Non-pigmented ciliary epithelial cell (primary cell): ENCODE measurements at regions not wholly inside any gene's neighbourhood (a gene's known extent, or its start where the extent isn't known, plus 50 kb on each side); places are given as distances from the start of the nearest gene placed in this dataset.

ENCODE experiments used
- DNase-seq: peaks from one replicate; pipeline ENCODE4 v3.0.0-alpha.2; 2010; ENCODE audit warnings: low read depth

DNA sequence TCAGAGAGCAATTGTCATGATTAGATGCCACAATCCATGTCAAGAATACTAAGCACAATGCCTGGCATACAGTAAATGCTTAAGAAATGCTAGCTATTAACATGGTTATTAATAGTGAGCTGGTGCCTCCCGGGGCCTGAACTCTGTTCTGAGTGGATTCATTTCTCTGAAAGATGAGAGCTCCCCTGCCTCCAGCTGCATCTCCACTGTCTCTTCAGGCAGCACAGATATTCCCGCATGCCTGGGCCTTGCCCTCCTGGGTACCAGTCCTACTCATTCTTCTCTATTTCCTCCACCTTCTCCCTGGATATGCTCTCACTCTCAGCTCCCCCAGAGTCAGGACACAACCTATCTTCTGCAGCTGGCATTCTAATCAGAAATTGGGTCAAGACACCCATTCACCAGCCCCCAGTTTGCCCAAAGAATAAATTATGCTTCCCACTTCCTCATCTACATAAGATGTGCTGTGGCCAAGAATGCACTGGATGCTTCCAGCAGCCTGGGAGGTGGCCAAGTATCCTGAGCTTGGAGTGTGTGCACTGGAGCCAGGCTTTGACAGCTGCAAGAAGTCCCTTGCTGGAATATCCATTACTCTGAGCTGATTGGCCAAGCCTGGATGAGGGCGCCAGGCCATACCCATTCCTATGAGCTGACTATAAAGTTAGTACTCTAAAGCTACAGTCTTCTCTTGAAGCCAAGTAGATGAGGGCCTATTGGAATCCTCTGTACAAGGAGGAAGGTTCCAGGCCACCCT is 669.0 kb downstream of the ACTL7B start:
- no peak for DNase-seq

DNA sequence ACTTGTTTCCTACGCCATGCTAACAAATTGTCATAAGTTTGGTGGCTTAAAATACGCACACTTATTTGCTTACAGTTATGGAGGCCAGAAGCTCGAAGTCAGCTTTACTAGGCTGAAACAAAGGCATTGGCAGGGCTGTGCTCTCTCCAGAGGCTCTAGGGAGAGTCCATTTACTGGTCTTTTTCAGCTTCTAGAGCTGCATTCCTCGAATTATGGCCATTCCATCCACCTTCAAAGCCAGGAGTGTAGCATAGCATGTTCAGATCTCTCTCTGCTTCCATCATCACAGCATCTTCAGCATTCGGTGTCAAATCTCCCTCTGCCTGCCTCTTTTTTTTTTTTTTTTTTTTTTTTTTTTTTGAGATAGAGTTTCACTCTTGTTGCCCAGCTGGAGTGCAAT is 670.2 kb downstream of the ACTL7B start:
- DNase-seq = no peak

DNA sequence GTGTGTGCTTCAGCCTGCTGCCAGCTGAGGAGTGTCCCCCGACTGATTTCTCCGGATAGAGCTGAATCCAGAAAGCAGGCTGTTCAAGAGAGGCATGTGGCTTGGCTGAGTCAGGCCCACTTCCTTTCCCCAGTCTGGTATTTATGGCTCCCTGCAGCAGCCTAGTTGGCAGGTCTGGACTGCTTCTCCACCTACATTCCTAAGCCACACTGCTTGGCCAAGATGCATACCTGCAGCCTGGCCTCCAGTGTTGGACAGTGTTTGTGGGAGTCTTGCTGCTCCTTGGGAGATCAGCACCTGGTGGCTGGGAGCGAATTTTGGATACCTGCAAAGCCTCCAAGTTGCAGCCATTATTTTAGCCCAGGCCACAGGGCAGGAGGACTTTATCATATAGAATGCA is 670.8 kb downstream of the ACTL7B start:
- DNase-seq = peak; percentile 22

DNA sequence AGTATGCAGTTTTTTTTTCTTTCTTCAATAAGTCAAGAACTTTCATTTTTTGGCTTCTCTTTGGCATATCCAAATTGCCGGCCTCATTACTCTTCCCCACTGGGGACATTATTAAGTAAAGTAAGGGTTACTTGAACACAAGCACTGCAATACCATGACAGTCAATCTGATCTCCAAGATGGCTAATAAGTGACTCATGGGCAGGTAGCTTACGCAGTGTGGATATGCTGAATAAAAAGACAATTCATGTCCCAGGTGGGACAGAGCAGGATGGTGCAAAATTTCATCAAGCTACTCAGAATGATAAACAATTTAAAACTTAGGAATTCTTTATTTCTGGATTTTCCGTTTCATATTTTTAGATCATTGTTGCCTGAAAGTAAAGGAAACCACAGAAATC is 671.8 kb downstream of the ACTL7B start:
- no peak for DNase-seq

DNA sequence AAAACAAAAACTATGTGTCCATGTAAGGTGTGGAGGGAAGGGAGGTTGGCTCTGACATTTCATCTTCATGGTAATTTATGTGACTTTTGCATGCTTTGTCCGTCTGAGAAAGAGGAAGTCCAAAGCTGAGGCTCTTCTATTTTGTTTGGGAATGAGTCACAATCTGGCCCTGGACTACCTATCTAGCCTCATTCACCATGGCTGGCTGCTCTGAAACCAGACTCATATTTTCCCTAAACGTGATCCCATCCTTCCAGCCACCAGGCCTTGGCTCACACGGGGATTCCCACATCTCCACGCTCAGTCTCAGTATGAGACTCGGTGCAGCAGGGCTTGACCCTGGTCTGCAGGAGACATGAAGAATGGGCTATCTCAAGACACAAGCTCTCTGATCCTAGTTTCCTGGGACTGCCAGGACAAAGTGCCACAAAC is 672.8 kb downstream of the ACTL7B start:
- DNase-seq = no peak

DNA sequence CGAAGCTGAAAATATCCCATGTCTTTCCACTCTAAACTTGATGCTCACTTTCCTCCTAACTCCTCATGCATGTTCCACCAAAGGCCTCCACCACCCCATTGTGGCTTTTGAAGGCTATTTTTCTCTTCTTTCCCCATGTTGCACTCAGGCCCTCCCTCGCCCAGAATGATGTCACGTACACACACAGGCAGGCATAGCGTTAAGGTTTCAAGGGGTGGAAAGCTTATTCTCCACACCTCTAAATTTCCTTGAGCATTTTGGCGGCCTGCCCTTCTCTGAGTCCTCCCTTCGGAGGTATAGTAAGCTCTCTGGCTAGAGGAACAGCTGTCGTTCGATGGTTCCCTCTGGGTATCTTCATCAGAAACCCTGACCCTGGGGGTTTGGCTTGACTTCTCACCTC is 673.5 kb downstream of the ACTL7B start:
- no peak for DNase-seq

DNA sequence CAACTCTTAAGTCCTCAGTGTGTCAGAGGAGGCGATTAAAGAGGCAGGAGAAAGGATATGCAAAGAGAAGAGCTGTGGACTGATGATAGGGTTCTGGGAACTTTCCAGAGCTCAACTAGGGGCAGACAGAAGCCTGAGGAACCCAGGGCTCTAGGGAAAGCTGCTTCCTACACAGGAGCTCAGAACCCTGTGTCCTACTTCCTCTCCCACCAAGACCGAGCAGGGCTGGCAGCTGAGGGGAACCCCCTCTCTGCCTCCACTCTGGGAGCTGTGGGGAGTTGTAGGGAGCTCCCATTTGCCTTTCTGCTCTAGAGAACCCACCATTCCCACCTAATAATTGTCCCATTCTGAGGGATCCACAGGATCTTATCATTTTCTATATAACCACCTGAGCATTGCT is 674.3 kb downstream of the ACTL7B start:
- DNase-seq = no peak

DNA sequence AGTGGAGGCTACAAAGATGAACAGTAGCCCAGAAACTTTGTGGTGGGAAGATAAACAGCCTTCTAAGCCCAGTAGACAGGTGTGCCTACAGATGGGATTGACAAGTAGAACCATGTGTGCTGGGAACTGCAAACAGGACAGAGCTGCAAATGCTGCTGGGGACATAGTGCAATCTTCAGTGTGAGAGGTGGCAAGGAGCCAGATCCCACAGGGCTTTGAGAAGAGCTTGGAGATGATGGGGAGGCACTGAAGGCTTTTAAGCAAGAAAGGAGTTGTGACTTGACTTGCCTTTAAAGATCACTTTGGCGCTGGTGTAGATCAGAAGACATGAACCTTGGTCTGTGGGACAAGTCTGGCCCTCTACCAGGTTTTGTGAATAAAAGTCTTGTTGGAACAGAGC is 675.2 kb downstream of the ACTL7B start:
- no peak for DNase-seq

DNA sequence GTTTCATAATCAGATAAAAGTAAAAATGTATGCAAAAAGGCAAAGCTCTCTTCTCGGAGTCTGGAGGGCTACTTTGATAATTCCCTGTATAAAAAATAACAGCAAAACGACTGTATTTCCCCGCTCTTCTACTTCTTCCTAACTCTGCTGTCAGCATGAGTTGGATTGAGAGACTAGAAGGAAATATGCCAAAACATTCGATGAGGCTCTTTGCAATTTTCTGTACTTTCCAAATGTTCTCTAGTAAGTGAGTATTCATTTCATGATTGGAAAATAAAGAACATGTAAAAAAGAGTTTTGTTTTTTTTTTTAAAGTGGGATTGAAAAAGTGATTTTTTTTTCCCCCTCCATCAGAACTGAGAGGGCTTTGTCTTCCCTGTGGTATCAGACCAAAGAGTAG is 677.5 kb downstream of the ACTL7B start:
- no peak for DNase-seq

DNA sequence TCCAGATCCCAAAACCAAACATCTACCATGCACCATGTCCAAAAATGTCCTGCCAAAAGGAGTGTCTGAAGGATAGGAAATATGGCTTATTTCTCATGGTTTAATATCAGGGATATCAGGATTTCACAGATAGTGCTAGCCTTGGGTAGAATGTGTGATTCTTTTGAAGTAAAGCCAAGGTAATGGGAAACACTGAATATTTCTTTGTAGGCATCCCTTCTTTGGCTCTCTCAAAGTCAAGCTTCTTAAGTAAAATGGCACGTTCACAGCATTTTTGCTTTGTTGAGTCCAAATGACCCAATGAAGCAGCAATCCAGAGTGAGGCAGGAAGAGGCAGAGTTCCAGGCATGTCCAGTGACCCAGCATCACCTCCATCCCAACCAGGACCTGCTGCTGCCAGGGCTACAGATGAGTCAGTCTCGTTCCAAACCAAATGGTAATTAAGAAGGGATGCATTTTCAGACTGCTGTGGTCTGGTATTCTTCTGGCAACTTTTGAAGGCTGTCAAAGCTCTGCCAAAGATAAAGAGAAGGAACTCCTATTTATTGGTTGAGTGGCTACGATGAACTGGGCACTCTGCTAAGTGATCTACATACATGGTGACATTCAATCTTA is 678.8 kb upstream of the KLF4 start:
- DNase-seq = no peak

DNA sequence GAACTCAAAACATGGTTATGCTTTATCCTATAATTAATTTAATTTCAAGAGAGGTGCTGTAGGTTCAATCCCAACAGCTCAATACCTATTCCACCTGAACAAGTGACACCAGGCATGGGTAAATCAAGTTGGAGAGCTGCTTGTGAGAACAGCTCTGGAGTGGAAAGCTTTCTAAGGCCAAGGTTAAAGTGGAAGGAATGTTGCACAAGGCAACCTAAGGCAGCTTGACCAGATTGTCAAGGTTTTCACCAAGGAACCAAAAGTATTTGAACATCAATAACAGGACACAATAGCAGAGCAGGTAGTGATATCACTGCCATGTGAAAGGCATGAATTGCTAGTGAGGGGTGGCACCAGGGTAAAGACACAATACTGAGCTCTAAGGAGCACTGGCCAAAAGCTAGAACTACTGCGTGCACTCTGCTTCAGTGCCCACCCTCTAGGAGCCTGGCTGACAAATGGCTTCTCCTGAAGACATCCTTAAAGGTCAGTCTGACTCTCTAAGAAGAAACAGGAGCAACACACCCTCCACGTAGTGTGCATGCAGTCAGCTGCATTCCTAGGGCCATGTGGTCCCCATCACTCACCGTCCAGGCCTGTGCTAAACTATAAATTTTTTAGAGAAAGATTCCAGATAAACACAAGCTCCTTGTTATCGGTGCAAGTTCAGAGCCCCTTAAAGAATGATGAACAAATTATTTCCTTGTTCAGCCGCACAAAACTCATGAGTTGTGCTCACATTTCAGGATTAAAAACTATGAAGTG is 677.7 kb upstream of the KLF4 start:
- no peak for DNase-seq

DNA sequence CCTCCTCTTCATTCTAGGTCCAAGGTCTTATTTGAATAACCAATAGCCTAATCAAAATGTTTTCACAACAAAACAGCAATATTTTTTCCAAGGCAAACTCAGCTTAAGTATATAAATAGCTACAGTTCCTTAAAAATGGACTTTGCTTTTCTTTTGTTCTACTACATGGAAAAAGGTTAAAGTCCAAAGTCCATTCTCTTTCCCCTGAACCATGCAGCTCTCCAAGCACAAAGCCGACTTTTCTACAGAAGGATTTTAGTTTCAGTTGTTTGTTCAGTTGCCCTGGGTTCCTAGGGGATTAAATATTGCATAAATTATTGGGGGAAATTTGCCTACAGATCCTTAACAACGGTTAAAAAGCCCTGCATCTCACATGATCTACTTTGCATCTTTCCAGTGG is 677.0 kb upstream of the KLF4 start:
- DNase-seq = no peak

DNA sequence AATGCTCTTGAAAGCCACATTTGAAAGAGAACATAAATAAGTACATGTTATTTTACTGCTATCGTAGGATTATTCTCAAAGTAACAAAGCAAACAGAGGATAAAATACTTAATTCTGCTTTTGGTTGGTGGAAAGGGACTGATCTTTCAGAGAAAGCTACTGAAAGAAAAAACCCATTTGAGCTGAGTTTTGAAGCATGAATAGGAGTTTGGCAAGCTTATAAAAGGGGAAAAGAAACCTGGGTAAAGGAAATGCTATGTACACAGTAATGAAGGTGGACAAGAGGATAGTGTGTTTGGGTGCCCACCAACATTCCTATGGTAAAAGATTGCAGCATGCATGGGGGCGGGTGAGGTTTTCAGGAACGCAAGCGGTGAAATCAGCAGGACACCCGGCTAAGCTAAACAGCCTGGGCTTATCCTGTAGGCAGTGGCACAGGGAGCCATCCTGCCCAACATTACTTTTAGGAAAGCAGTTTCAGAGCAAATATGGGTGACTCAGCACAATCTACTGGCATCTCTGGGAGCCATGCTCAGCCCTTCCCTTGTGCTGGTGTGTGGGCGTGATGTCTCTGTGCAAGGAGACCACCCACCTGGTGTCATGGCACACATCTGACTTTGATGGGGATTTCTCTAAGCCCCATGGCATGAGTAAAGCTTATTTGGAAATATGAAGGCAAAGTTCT is 673.9 kb upstream of the KLF4 start:
- DNase-seq = no peak

DNA sequence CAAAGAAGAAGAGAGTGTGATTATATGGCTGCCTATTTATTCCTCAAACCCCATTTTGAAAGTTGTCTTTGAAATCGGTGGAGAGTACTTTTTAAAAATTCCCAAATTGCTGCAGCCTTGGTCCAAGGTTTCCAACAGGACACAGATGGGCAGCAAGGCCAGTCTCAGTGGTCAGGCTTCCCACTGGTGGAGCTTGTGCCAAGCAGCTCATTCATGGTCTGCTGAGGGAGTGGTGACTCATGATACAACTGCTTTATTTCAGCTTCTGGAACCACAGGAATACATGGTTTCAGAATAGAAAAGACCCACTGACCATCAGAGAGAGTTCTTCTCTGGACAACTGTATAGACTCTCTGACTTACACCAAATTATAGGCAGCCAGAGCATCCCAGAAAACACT is 673.1 kb upstream of the KLF4 start:
- DNase-seq = peak; percentile 60

DNA sequence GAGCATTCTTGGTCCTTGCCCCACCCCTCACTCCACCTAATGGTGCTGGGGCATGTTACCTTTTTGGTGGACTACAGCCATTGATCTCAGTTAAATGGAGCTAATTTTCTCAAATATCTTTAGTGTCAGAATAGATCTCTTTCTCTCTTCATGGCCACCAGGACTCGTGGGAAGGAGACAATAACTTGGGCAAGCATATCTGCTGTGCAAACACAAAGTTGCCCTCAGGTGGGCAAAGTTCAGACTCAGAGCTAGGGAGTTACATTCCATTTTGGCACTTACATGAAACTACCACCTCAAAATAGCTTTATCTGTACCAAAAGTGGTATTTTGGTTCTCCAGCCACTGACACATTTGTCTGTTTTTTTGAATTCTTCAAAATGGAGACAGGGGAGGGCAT is 671.9 kb upstream of the KLF4 start:
- DNase-seq = no peak

DNA sequence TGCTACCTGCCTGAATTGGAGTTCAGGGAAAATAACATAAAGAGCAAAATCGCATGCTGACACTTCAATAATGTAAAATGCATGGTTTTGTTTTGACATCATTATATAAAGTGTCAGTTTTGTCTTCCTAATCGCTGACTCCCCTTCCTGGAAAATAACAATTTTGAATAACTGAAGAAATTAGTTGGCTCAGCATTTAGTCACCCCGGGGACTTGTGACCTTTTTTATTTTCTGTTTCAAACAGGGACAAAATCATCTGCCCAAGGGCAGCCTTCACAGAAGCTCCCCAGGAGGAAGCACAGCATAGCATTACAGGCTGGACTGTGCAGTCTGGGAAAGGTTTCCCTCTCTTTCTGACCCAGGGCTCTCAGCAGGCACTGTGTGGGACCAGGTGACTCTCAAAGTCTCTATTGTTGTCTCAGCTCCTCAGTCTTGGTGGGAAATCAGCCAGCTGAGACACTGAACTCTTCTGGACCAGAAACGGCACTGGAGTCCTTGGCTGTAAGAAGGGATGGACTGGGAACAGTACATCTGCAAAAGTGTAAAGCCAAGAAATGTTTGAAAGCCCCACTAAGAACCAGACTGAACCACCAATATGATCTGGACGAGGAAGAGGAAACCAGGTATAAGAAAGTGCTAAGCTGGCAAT is 671.3 kb upstream of the KLF4 start:
- DNase-seq = no peak

DNA sequence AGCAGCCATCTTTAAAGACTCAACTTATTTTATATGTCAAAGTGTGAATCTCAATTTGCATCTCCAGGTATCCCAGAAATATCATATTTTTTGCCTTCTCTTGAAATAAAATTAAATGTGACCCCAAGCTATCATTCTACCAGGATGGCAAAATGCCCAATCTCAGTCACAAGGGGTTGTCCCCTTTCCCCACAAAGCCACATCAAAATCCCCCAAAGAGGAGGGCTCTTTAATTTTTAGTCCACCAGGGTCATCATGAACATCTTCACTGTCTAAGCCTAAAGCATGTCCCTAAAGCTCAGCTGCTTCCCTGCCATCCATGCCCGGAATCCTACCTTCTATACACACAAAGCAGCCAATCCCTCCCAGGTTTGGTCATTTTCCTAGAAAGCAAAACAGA is 670.5 kb upstream of the KLF4 start:
- DNase-seq = no peak

DNA sequence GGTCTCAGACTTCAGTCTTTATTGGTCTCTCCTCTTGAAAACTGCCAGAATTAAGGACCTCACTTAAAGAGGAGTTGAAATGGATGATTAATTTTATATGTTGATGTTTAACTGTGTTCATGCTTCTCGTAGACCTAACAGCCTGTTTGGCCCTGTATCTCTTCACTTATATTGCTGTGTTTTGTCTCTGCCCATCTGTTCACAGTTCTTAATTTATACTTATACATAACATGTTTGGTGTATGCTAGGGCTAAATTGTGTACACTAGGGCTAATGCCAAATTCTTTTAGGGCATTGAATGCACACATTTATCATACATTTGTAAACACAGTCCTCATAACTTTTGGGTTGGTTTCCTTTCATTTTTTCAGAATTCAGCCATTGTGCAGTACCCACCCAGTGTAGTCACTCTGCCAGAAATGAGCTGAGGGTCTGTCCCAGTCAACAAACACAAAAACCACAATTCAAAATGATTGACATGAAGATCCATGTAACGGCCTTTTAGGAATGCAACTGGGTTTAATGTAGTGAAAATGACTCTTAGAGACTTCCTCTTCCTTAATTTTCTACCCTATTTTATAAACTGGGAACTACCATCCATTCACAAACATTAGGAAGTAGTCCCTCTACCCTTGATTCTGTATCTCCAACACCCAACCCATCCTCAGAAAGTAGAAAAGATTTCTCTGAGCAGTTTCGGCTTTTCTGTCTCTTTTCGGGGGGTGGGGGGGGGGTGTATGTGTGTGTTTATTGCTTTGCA is 668.8 kb upstream of the KLF4 start:
- no peak for DNase-seq

DNA sequence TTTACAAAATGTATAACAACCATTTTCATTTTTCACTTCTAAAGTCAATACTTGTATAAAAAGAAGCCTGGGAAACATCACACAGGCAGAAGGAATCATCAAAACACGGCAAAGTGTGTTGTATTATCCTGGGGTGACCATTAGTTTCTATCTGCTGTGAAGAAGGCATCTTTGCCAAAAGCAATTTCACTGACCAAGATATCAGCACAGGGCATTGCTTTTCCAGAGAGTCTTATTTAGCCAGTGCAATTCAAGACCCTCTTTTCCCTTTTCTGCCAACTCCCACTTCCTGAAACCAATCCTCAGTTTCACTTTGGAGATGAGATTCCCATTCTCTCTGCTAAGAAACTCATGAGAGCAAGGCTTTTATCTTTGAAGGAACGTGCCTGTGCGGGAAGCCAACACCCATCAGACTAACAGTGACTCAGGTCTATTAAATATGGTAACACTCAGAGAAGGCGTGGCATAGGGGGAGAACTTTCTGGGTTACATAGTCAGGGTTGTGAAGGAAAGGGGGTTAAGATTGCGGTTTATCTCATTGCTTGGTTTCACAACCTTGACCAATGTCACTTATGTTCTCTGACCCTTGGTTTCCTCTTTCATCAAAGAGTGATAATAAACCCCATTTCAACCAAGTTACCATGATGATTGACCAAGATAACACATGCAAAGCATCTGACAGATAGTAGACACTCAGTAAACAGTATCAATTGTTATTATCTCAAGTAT is 666.9 kb upstream of the KLF4 start:
- no peak for DNase-seq

DNA sequence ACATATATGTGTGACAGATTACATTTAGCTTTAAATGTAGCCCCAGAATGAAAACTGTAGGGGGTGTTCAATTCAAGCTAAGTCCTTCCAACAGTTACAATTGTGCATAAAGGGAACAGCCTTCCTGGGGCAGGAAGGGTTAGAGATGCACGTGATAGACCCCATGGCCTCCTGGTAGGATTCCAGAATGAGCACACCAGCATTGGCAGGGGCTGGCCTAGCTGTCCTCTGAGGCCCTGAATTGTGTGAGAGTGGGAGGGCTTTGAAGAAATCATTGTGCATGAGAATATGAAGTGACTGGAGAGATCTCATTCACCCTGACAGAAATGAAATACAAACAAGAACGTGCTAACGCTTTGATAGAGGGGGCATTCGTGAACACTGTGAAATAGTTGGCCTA is 663.8 kb upstream of the KLF4 start:
- no peak for DNase-seq
